GM13977 (cell line): ENCODE measurements at regions not wholly inside any gene's neighbourhood (a gene's known extent, or its start where the extent isn't known, plus 50 kb on each side); places are given as distances from the start of the nearest gene placed in this dataset.
"Not testable (repeated sequence)": the region's sequence is repeated elsewhere in the genome, so short reads cannot be mapped to it uniquely, and the experiment has no call there.

Experiments
- DNase-seq: peaks from one replicate; pipeline ENCODE4 v3.0.0; 2012; ENCODE audit warnings: low spot score
- CTCF ChIP-seq: IDR thresholded peaks from 2 replicates; pipeline ENCODE4 v1.5.1; 2012; ENCODE audit warnings: mild to moderate bottlenecking, control low read depth; ENCODE audit not compliant: insufficient read depth; ENCODE audit errors: extremely low read depth, missing control alignments
- in situ Hi-C: fragments of 300-500 bp; cut with MboI; formaldehyde crosslinking; loops from one replicate; pipeline ENCODE4 v1.12.0; 2022; ENCODE audit warnings: low sequenced_read_pairs, low pct_unique_long_range_greater_than_20kb, mixed read lengths, inconsistent platforms; ENCODE audit not compliant: unreplicated experiment

GRCh38 chr12:89770391-89770790 is 61.8 kb upstream of the ATP2B1 start:
- TF ChIP-seq CTCF = no peak
- in situ Hi-C loops = no loop called here
- no peak for DNase-seq

- in situ Hi-C loops = no loop called here
- DNase-seq = no peak
Measured at GRCh38 chr12:89769483-89769818, 60.8 kb upstream of the ATP2B1 start.

GRCh38 chr12:89768586-89769482 is 60.2 kb upstream of the ATP2B1 start:
- no peak for DNase-seq
- in situ Hi-C loops = no loop called here
- TF ChIP-seq CTCF = no peak

More at GRCh38 chr12:89769483-89769818, 60.8 kb upstream of the ATP2B1 start:
- TF ChIP-seq CTCF = no peak

- in situ Hi-C loops = no loop called here
- no peak for DNase-seq
- no peak for TF ChIP-seq CTCF
Measured at GRCh38 chr12:89765959-89766824, 57.6 kb upstream of the ATP2B1 start.

- DNase-seq, in situ Hi-C loops: not testable (repeated sequence)
Measured at GRCh38 chr12:89764164-89764563, 55.5 kb upstream of the ATP2B1 start.

- no peak for DNase-seq
- no peak for TF ChIP-seq CTCF
- in situ Hi-C loops = no loop called here
Measured at GRCh38 chr12:89762498-89763170, 54.0 kb upstream of the ATP2B1 start.
